ENCODE measurements at regions not wholly inside any gene's neighbourhood (a gene's known extent, or its start where the extent isn't known, plus 50 kb on each side); places are given as distances from the start of the nearest gene placed in this dataset.

DNA sequence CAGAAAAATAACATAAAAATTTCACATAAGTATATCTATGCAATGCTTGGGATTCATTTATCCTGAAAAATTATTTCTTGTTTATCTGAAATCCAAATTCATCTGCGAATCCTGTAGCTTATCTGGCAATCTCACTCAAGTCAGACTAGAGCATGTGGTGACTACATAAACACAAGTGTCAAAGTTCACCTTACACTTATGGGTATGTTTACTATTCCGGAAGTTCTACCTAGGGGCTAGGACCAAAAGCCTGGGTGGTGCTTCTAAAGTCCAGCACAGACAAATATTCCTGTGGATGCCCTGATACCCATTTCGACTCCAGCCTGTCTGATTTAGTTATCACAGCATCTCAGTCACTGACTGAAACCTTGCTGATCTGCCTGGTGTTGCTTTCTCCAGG is 364.0 kb downstream of the METTL4 start:
- H2AFZ ChIP-seq (ENCODE audit: low read depth, low read length, poor library complexity, severe bottlenecking): no peak overlapping the region
- BruUV-seq (replicated peaks): no TSS peak
- H3K4me1 ChIP-seq (ENCODE audit: control insufficient read depth in 1 of 2, insufficient read depth in 2 of 2, low read length in 2 of 2): no peaks in the 10 kb centered on the region
- H3K4me2 ChIP-seq (ENCODE audit: low read length): no peak overlapping the region
- intact Hi-C loops (cut with micrococcal nuclease): no loop called here
- no peak for TF ChIP-seq SP1 (IDR thresholded peaks at IDR 0.05; ENCODE audit: low read depth)
- TF ChIP-seq EZH2phosphoT487 (IDR thresholded peaks at IDR 0.05; ENCODE audit: borderline replicate concordance): no peak
- no peak for TF ChIP-seq EZH2 (IDR thresholded peaks at IDR 0.05)
- no peak for TF ChIP-seq CBX3 (IDR thresholded peaks at IDR 0.05; ENCODE audit: low read depth)
- H3K4me3 ChIP-seq (replicated peaks in 1 of 2; ENCODE audit: low read depth in 1 of 2, low read length in 2 of 2): no peak overlapping the region
- no peaks in the 10 kb centered on the region for H3K79me2 ChIP-seq (ENCODE audit: insufficient read depth, low read length)
- no peaks in the 10 kb centered on the region for H3K9me2 ChIP-seq (ENCODE audit: insufficient read depth)
- H3K27me3 ChIP-seq (ENCODE audit: insufficient read depth, low read length): no peaks in the 10 kb centered on the region
- no peaks in the 10 kb centered on the region for H3K9me3 ChIP-seq (ENCODE audit: control insufficient read depth in 1 of 2, insufficient read depth in 1 of 2, low read depth in 1 of 2, low read length in 2 of 2)
- no peak overlapping the region for H3K27ac ChIP-seq (ENCODE audit: low read depth, low read length)
- ChIA-PET POLR2A (no interaction called here), RAD21 (ENCODE audit: low non-redundant PET in 1 of 2, low total read pairs in 2 of 2, uncharacterized antibody in 2 of 2, unreplicated experiment in 2 of 2) (no interaction called here), CTCF (no interaction called here)
- DNase-seq (ENCODE audit: low read depth, low spot score) (no peak), ATAC-seq (no peak)
- H4K20me1 ChIP-seq (ENCODE audit: insufficient read depth): no peaks in the 10 kb centered on the region
- no peaks in the 10 kb centered on the region for H3K36me3 ChIP-seq (ENCODE audit: control insufficient read depth in 1 of 2, insufficient read depth in 2 of 2, low read length in 2 of 2)
- H3K9ac ChIP-seq (ENCODE audit: low read length): no peak overlapping the region

DNA sequence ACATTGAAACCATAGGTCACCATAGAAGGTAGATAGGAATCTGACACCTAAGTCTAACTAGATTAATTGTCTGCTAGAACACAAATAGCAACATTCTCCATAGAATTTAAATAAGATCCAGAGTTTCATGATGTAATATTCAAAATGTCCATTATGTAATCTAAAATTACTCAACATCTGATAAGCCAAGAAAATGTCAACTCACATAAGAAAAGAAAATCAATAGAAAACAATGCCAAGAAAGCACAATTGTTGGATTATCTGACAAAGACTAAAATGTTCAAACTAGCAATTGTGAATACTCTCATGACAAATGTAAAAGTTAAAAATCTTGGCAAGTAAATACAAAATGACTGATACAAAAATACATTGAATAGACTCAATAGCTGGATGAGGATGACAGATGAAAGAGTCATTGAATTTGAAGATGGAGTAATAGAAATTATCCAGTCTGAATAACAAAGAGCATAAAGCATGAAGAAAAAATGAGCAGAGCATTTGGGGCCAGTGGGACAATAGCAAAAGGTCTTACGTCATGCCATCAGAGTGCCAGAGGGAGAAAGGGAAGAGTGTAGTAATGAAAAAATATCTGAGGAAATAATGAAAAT is 358.6 kb downstream of the METTL4 start:
- H3K27ac ChIP-seq (ENCODE audit: low read depth, low read length): no peak overlapping the region
- no peak overlapping the region for H3K9ac ChIP-seq (ENCODE audit: low read length)
- no peaks in the 10 kb centered on the region for H3K79me2 ChIP-seq (ENCODE audit: insufficient read depth, low read length)
- no peaks in the 10 kb centered on the region for H3K36me3 ChIP-seq (ENCODE audit: control insufficient read depth in 1 of 2, insufficient read depth in 2 of 2, low read length in 2 of 2)
- no peak for DNase-seq (ENCODE audit: low read depth, low spot score)
- RAD21 ChIA-PET (ENCODE audit: low non-redundant PET in 1 of 2, low total read pairs in 2 of 2, uncharacterized antibody in 2 of 2, unreplicated experiment in 2 of 2): no interaction called here
- TF ChIP-seq EZH2phosphoT487 (IDR thresholded peaks at IDR 0.05; ENCODE audit: borderline replicate concordance) (no peak), SRF (IDR thresholded peaks at IDR 0.05; ENCODE audit: low read depth) (no peak), EZH2 (IDR thresholded peaks at IDR 0.05) (no peak), CBX3 (IDR thresholded peaks at IDR 0.05; ENCODE audit: low read depth) (no peak), POLR2A (IDR thresholded peaks at IDR 0.05; ENCODE audit: borderline replicate concordance, extremely low read depth, insufficient read depth, insufficient read length) (no peak)
- no peak overlapping the region for H2AFZ ChIP-seq (ENCODE audit: low read depth, low read length, poor library complexity, severe bottlenecking)
- ATAC-seq: no peak
- no peaks in the 10 kb centered on the region for H3K4me1 ChIP-seq (ENCODE audit: control insufficient read depth in 1 of 2, insufficient read depth in 2 of 2, low read length in 2 of 2)
- CTCF ChIA-PET: no interaction called here
- no peaks in the 10 kb centered on the region for H3K27me3 ChIP-seq (ENCODE audit: insufficient read depth, low read length)
- POLR2A ChIA-PET: no interaction called here
- H3K4me2 ChIP-seq (ENCODE audit: low read length): no peak overlapping the region
- H3K4me3 ChIP-seq (replicated peaks in 1 of 2; ENCODE audit: low read depth in 1 of 2, low read length in 2 of 2): no peak overlapping the region
- intact Hi-C loops (cut with micrococcal nuclease): no loop called here
- no peaks in the 10 kb centered on the region for H4K20me1 ChIP-seq (ENCODE audit: insufficient read depth)
- no TSS peak for BruUV-seq (replicated peaks)
- no peaks in the 10 kb centered on the region for H3K9me2 ChIP-seq (ENCODE audit: insufficient read depth)
- H3K9me3 ChIP-seq (ENCODE audit: control insufficient read depth in 1 of 2, insufficient read depth in 1 of 2, low read depth in 1 of 2, low read length in 2 of 2): no peaks in the 10 kb centered on the region
